ENCODE measurements at regions not wholly inside any gene's neighbourhood (a gene's known extent, or its start where the extent isn't known, plus 50 kb on each side); places are given as distances from the start of the nearest gene placed in this dataset.

DNA sequence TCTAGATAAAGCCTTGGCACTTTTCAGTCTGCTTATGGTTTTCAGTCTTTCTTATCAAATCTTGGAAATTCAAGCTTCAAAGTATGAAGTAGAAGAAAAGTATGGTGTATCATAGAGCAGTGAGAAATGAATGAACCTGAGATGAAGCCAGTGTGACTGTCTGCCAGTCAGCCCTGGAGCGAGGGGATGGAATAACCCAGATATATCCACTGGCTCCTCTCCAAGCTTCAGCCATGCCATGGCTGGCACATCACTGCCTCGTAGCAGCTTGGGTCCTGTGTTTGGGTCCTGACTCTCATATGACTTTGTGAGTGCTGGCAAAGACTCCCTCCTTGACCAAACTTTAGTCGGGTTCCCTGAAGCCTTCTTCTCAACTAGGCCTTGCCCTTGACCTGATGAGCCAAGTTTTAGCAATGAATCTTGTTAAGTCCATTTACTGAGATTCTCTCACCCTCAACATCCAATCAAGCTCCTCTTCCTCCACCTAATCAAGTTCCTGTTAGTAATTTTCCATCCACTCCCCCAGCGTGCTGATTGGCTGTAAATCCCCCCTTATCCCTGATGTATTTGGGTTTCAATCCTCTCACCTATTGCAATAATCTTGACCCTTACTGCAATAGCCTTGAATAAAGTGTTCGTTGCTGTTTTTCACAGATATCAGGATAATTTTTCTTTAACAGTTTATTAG lies 62.5 kb upstream of the PRDX6 start:
- TF ChIP-seq, protein P1, sequence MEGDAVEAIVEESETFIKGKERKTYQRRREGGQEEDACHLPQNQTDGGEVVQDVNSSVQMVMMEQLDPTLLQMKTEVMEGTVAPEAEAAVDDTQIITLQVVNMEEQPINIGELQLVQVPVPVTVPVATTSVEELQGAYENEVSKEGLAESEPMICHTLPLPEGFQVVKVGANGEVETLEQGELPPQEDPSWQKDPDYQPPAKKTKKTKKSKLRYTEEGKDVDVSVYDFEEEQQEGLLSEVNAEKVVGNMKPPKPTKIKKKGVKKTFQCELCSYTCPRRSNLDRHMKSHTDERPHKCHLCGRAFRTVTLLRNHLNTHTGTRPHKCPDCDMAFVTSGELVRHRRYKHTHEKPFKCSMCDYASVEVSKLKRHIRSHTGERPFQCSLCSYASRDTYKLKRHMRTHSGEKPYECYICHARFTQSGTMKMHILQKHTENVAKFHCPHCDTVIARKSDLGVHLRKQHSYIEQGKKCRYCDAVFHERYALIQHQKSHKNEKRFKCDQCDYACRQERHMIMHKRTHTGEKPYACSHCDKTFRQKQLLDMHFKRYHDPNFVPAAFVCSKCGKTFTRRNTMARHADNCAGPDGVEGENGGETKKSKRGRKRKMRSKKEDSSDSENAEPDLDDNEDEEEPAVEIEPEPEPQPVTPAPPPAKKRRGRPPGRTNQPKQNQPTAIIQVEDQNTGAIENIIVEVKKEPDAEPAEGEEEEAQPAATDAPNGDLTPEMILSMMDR (IDR thresholded peaks at IDR 0.05) = no peak
- no peak for TF ChIP-seq POLR2A (IDR thresholded peaks at IDR 0.05)
